ENCODE measurements at regions not wholly inside any gene's neighbourhood (a gene's known extent, or its start where the extent isn't known, plus 50 kb on each side); places are given as distances from the start of the nearest gene placed in this dataset.

DNA sequence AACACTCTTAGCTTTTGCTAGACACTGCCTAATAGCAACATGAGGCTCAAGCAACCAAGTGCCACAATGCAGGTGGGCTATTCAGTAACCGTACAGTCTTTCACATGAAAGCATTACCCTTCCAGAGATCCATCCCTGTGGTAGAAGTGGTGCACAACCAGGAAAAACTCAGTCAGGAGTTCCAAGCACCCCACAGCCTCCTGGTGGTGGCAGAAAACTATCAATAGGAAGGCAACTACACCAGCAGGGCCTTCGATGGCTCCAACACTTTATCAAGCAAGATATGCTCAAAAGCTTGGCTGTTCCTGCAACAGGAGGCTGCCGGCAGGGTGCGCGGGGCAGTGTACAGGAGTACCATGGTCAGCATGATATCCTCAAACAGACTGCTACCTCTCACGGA is 176.1 kb upstream of the DLGAP1 start:
- no peak for TF ChIP-seq CTCF (IDR thresholded peaks at IDR 0.05; ENCODE audit: borderline replicate concordance, insufficient read depth, low read depth, low read length)
- H3K4me3 ChIP-seq (ENCODE audit: low read depth, low read length), result no peak overlapping the region

DNA sequence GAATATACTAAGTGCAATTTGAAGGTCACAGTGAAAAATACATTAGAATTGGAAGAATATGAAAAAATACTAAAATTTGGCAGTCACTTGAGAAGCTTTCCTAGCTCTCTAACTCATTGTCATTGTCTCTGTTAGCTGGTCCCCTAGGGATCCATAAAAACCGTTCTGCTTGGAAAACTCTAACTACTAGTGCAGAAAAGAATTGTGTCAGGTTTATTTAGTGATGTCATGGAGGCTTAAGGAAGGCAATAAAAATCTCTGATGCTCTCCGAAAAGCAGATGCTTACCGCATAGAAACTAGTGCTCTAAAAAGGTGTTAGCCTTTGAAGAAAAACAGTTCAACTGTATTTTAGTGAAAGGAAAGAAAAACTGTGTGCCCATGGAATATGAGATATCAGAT is 150.1 kb upstream of the DLGAP1 start:
- H3K4me3 ChIP-seq (ENCODE audit: low read depth, low read length), result no peak overlapping the region
- TF ChIP-seq CTCF (IDR thresholded peaks at IDR 0.05; ENCODE audit: borderline replicate concordance, insufficient read depth, low read depth, low read length), result no peak

DNA sequence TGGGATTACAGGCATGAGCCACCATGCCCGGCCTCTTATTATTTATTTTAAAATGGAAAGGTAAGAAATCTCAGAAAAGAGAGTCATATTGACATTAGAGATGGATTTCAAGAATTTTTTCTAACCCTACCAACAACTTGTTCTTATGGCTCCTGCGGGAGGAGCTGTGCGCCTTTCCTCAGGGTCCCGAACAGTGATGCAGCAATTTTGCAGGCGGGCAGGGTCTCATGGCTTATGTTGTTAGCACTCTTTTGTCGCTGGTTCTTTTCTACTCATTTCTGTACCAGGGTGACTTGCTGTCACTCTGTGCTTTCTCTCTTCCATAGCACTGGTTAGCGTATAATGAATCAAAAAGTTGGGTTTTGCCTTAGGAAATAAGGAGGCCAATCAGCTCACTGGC is 148.8 kb upstream of the DLGAP1 start:
- no peak for TF ChIP-seq CTCF (IDR thresholded peaks at IDR 0.05; ENCODE audit: borderline replicate concordance, insufficient read depth, low read depth, low read length)
- no peak overlapping the region for H3K4me3 ChIP-seq (ENCODE audit: low read depth, low read length)

DNA sequence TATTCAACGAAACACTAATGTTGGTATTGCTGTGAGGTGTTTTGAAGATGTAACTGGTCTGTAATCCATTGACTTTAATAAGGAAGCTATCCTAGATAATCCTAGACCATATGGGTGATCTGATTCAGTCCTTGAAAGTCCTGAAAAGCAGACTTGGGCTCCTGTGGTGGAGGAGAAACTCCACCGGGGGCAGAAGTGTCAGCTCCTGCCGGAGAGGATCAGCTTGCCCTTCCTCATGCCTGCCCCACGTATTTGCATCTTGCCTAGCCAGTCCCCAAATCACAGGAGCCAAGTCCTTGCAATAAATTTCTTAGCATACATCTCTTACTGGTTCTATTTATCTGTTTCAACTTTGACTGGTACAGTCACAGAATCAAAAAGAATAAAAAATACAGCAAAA is 144.2 kb upstream of the DLGAP1 start:
- no peak overlapping the region for H3K4me3 ChIP-seq (ENCODE audit: low read depth, low read length)
- TF ChIP-seq CTCF (IDR thresholded peaks at IDR 0.05; ENCODE audit: borderline replicate concordance, insufficient read depth, low read depth, low read length), result no peak

DNA sequence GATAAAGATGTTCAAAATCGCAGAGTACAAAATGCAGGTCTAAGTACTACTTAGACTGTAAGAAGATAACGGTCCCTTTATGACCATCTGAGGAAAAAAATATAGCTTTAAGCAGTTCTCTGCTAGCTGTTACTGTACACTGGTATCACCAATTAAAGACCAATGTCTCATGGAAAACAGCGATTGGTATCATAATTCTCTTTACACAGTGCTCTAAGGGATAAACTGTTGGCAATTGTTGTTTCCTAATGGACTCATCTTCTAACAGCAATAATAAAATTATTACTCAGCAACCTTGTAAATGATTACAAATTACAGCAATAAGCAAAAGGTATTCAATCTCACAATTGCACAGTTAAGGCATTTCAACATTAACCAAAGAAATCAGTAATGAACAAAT is 142.2 kb upstream of the DLGAP1 start:
- H3K4me3 ChIP-seq (ENCODE audit: low read depth, low read length), result no peak overlapping the region
- no peak for TF ChIP-seq CTCF (IDR thresholded peaks at IDR 0.05; ENCODE audit: borderline replicate concordance, insufficient read depth, low read depth, low read length)

DNA sequence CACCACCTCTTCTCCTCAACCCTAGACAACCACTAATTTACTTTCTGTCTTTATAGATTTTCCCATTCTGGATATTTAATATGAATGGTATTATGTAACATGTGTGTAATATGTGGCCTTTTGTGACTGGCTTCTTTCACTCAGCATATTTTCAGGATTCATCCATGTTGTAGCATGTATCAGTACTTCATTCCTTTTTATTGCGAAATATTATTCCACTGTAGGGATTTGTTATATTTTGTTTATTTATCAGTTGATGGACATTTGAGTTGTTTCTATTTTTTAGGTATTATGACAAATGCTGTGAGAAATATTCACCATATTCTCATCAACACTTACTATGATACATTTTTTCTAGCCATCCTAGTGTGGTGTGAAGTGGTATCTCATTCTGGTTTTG is 138.8 kb upstream of the DLGAP1 start:
- H3K4me3 ChIP-seq (ENCODE audit: low read depth, low read length), result no peak overlapping the region
- no peak for TF ChIP-seq CTCF (IDR thresholded peaks at IDR 0.05; ENCODE audit: borderline replicate concordance, insufficient read depth, low read depth, low read length)

DNA sequence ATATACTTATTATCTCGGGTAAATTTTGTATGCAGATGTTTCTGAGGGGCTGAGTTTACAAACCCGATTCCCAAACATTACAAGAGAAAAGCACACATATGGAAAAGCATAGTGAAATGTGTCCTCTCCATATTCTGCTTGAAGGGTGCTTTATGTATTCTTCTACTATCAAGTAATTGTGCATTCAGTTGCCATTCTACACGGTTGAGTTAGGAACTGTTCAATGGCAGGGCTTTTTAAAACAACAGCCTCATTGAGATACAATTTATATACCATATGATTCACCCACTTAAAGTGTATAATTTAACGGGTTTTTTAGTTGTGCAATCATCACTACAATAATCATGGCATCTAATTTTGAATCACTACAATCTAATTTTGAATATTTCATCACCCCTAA is 138.4 kb upstream of the DLGAP1 start:
- H3K4me3 ChIP-seq (ENCODE audit: low read depth, low read length), result no peak overlapping the region
- TF ChIP-seq CTCF (IDR thresholded peaks at IDR 0.05; ENCODE audit: borderline replicate concordance, insufficient read depth, low read depth, low read length), result no peak

Data from GM12875 (cell line).